Mesenchymal stem cell (in vitro differentiated cells and primary cell): ENCODE measurements at regions not wholly inside any gene's neighbourhood (a gene's known extent, or its start where the extent isn't known, plus 50 kb on each side); places are given as distances from the start of the nearest gene placed in this dataset.

Experiments used
- DNase-seq: peaks from one replicate; pipeline ENCODE4 v3.0.0-alpha.2; 2013
- H2AFZ ChIP-seq: one replicate; pipeline ENCODE4 v1.6.1; 2013; ENCODE audit warnings: low read depth, mild to moderate bottlenecking, control low read depth, inconsistent platforms, low read length, moderate library complexity
- H2AK5ac ChIP-seq: 2 replicates; pipeline ENCODE4 v1.6.1; 2013; ENCODE audit warnings: low read length, moderate library complexity, mild to moderate bottlenecking, inconsistent platforms; ENCODE audit not compliant: severe bottlenecking
- H2BK120ac ChIP-seq: one replicate; pipeline ENCODE4 v1.6.1; 2013; ENCODE audit warnings: low read depth, mild to moderate bottlenecking, inconsistent platforms, low read length, moderate library complexity
- H2BK12ac ChIP-seq, 2 experiments: one replicate each; pipeline ENCODE4 v1.6.1; 2013; ENCODE audit warnings: inconsistent platforms in 2 of 2, low read length in 2 of 2, mild to moderate bottlenecking in 2 of 2, moderate library complexity in 2 of 2, control low read depth in 1 of 2
- H2BK15ac ChIP-seq: one replicate; pipeline ENCODE4 v1.6.1; 2013; ENCODE audit warnings: mild to moderate bottlenecking, low read depth, inconsistent platforms; ENCODE audit not compliant: poor library complexity, severe bottlenecking
- H2BK5ac ChIP-seq: 2 replicates; pipeline ENCODE4 v1.6.1; 2013; ENCODE audit warnings: low read depth, mild to moderate bottlenecking, low read length, control low read depth, inconsistent platforms; ENCODE audit not compliant: poor library complexity, severe bottlenecking
- H3K14ac ChIP-seq, 2 experiments: one replicate each; pipeline ENCODE4 v1.6.1; 2013; ENCODE audit warnings: inconsistent platforms in 2 of 2, low read length in 2 of 2, control low read depth in 1 of 2, mild to moderate bottlenecking in 1 of 2, moderate library complexity in 1 of 2
- H3K18ac ChIP-seq, 2 experiments: one replicate each; pipeline ENCODE4 v1.6.1; 2013; ENCODE audit warnings: inconsistent platforms in 2 of 2, low read length in 2 of 2, control low read depth in 1 of 2, low read depth in 1 of 2, mild to moderate bottlenecking in 1 of 2
- H3K23ac ChIP-seq, 2 experiments: one replicate each; pipeline ENCODE4 v1.6.1; 2013; ENCODE audit warnings: inconsistent platforms in 2 of 2, low read length in 2 of 2, mild to moderate bottlenecking in 2 of 2, moderate library complexity in 2 of 2, control low read depth in 1 of 2
- H3K27ac ChIP-seq: 2 replicates; pipeline ENCODE4 v1.5.1; 2013; ENCODE audit warnings: mild to moderate bottlenecking, moderate library complexity, low read length, control low read depth, inconsistent platforms; ENCODE audit not compliant: poor library complexity, severe bottlenecking
- H3K27me3 ChIP-seq, 2 experiments: 2 replicates each; pipeline versions ENCODE4 v1.6.1 to v1.7.0; 2013; ENCODE audit warnings: low read length in 2 of 2, mild to moderate bottlenecking in 2 of 2, moderate library complexity in 2 of 2, control low read depth in 1 of 2, inconsistent platforms in 1 of 2; ENCODE audit not compliant: control insufficient read depth in 1 of 2, insufficient read depth in 1 of 2
- H3K36me3 ChIP-seq, 2 experiments: 2 replicates each; pipeline versions ENCODE4 v1.6.1 to v1.7.0; 2013; ENCODE audit warnings: low read length in 2 of 2, control low read depth in 1 of 2, inconsistent platforms in 1 of 2, low read depth in 1 of 2, mild to moderate bottlenecking in 1 of 2; ENCODE audit not compliant: insufficient read depth in 2 of 2, control insufficient read depth in 1 of 2
- H3K4ac ChIP-seq, 2 experiments: one replicate each; pipeline ENCODE4 v1.6.1; 2013; ENCODE audit warnings: inconsistent platforms in 2 of 2, low read length in 2 of 2, mild to moderate bottlenecking in 2 of 2, moderate library complexity in 2 of 2, control low read depth in 1 of 2, low read depth in 1 of 2
- H3K4me1 ChIP-seq: 2 replicates; pipeline ENCODE4 v1.6.1; 2013; ENCODE audit warnings: low read depth, low read length, control low read depth; ENCODE audit not compliant: control insufficient read depth, insufficient read depth
- H3K4me2 ChIP-seq: 2 replicates; pipeline ENCODE4 v1.6.1; 2013; ENCODE audit warnings: low read length, mild to moderate bottlenecking, inconsistent platforms; ENCODE audit not compliant: poor library complexity, severe bottlenecking
- H3K4me3 ChIP-seq, 2 experiments: 2 replicates each; pipeline versions ENCODE4 v1.5.1 to v1.7.0; 2013; ENCODE audit warnings: low read length in 2 of 2, mild to moderate bottlenecking in 2 of 2, control low read depth in 1 of 2, low read depth in 1 of 2; ENCODE audit not compliant: insufficient read depth in 1 of 2
- H3K79me1 ChIP-seq: replicated peaks from 2 replicates; pipeline ENCODE4 v1.6.1; 2013; ENCODE audit warnings: mild to moderate bottlenecking, control low read depth, low read length, inconsistent platforms; ENCODE audit not compliant: poor library complexity, severe bottlenecking
- H3K9ac ChIP-seq: 2 replicates; pipeline ENCODE4 v1.7.0; 2013; ENCODE audit warnings: mild to moderate bottlenecking, low read length, moderate library complexity
- H3K9me3 ChIP-seq: 2 replicates; pipeline ENCODE4 v1.7.0; 2013; ENCODE audit warnings: mild to moderate bottlenecking, low read length; ENCODE audit not compliant: control insufficient read depth
- H4K8ac ChIP-seq: one replicate; pipeline ENCODE4 v1.6.1; 2013; ENCODE audit warnings: inconsistent platforms, mild to moderate bottlenecking, low read length, moderate library complexity
- H4K91ac ChIP-seq: one replicate; pipeline ENCODE4 v1.6.1; 2013; ENCODE audit warnings: mild to moderate bottlenecking, low read length, inconsistent platforms
- WGBS: methylation state at CpG from one replicate; pipeline ENCODE4 v1.1.7; 2013; ENCODE audit warnings: mixed read lengths; 5-methylcytosine and 5-hydroxymethylcytosine counted together

GRCh38 chr6:145547594-145548335 is 187.6 kb downstream of the EPM2A start:
- Histone ChIP-seq H4K91ac (no peak overlapping the region), H2BK15ac (no peak overlapping the region), H3K18ac (no peak overlapping the region), H3K27ac (no peak overlapping the region), H3K79me1 (no peaks in the 10 kb centered on the region), H3K4ac (no peak overlapping the region), H4K8ac (no peak overlapping the region), H2BK5ac (no peak overlapping the region), H3K4me1 (no peaks in the 10 kb centered on the region), H3K27me3 (no peaks in the 10 kb centered on the region), H2AFZ (no peak overlapping the region), H2BK12ac (no peak overlapping the region), H3K14ac (no peak overlapping the region), H3K36me3 (no peaks in the 10 kb centered on the region), H3K9ac (no peak overlapping the region), H3K23ac (no peak overlapping the region), H3K4me2 (no peak overlapping the region), H3K4me3 (no peak overlapping the region), H2BK120ac (no peak overlapping the region), H3K9me3 (no peaks in the 10 kb centered on the region), H2AK5ac (no peak overlapping the region)
- no peak for DNase-seq
- 88% methylated on average over 4 of the region's 4 CpGs for WGBS

- Histone ChIP-seq H3K36me3 (no peaks in the 10 kb centered on the region), H2BK120ac (no peak overlapping the region), H3K14ac (no peak overlapping the region), H3K9me3 (no peaks in the 10 kb centered on the region), H2AK5ac (no peak overlapping the region), H3K9ac (no peak overlapping the region), H3K27me3 (no peaks in the 10 kb centered on the region), H2BK12ac (no peak overlapping the region), H3K18ac (no peak overlapping the region), H3K4me2 (no peak overlapping the region), H4K91ac (no peak overlapping the region), H3K4me1 (no peaks in the 10 kb centered on the region), H3K27ac (no peak overlapping the region), H3K79me1 (no peaks in the 10 kb centered on the region), H3K23ac (no peak overlapping the region), H2AFZ (no peak overlapping the region), H2BK5ac (no peak overlapping the region), H3K4ac (no peak overlapping the region), H3K4me3 (no peak overlapping the region), H2BK15ac (no peak overlapping the region), H4K8ac (no peak overlapping the region)
- no CpG with 5 or more reads among the region's 3 CpGs for WGBS
- DNase-seq, result no peak
These were observed 186.2 kb downstream of the EPM2A start for GRCh38 chr6:145548933-145549648.

GRCh38 chr6:145551164-145551563 is 184.2 kb downstream of the EPM2A start:
- Histone ChIP-seq H2BK5ac (no peak overlapping the region), H3K4ac (no peak overlapping the region), H3K27ac (no peak overlapping the region), H4K8ac (no peak overlapping the region), H3K36me3 (no peaks in the 10 kb centered on the region), H3K18ac (no peak overlapping the region), H3K4me2 (no peak overlapping the region), H2BK15ac (no peak overlapping the region), H3K79me1 (no peaks in the 10 kb centered on the region), H2AFZ (no peak overlapping the region), H2AK5ac (no peak overlapping the region), H3K4me3 (no peak overlapping the region), H3K14ac (no peak overlapping the region), H4K91ac (no peak overlapping the region), H2BK120ac (no peak overlapping the region), H3K9me3 (no peaks in the 10 kb centered on the region), H2BK12ac (no peak overlapping the region), H3K23ac (no peak overlapping the region), H3K27me3 (no peaks in the 10 kb centered on the region), H3K9ac (no peak overlapping the region), H3K4me1 (no peaks in the 10 kb centered on the region)
- DNase-seq, result no peak

DNA sequence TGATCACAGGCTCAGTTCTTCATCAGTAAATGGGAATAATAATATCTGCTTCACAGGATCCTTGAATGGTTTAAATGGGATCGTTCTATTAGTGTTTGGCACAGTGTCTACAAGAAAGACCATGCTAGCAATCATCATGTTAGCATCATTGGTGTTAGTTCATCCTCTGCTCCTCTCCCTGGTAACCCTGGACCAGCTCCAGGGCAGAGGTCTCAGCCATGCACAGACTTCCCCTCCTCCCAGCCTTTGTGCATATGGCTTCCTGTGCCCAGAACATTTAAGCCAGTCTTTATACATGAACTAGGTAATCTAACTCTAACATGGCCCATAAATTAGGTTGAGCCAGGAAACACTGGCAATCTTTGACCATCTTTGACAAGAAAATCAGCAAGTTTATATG is 180.2 kb downstream of the EPM2A start:
- H3K36me3 ChIP-seq, result no peaks in the 10 kb centered on the region
- no peak overlapping the region for H2AK5ac ChIP-seq
- no peak overlapping the region for H3K4me3 ChIP-seq
- H2BK12ac ChIP-seq, result no peak overlapping the region
- no peak overlapping the region for H4K91ac ChIP-seq
- no peaks in the 10 kb centered on the region for H3K9me3 ChIP-seq
- no peak overlapping the region for H2BK15ac ChIP-seq
- 94% methylated on average over 1 of the region's 1 CpG for WGBS
- H2BK120ac ChIP-seq, result no peak overlapping the region
- H3K27me3 ChIP-seq, result no peaks in the 10 kb centered on the region
- H3K14ac ChIP-seq, result no peak overlapping the region
- no peak overlapping the region for H3K4me2 ChIP-seq
- no peak overlapping the region for H3K9ac ChIP-seq
- no peak overlapping the region for H3K18ac ChIP-seq
- H3K23ac ChIP-seq, result no peak overlapping the region
- H2BK5ac ChIP-seq, result no peak overlapping the region
- H3K79me1 ChIP-seq, result no peaks in the 10 kb centered on the region
- no peak overlapping the region for H3K4ac ChIP-seq
- no peak for DNase-seq
- no peak overlapping the region for H3K27ac ChIP-seq
- no peaks in the 10 kb centered on the region for H3K4me1 ChIP-seq
- no peak overlapping the region for H4K8ac ChIP-seq
- no peak overlapping the region for H2AFZ ChIP-seq
